Liver (tissue), 8 donors: ENCODE measurements at regions not wholly inside any gene's neighbourhood (a gene's known extent, or its start where the extent isn't known, plus 50 kb on each side); places are given as distances from the start of the nearest gene placed in this dataset.

ENCODE experiments used
- DNase-seq: peaks from one replicate; pipeline ENCODE4 v3.0.0-alpha.2; 2017; ENCODE audit warnings: low spot score
- H3K27ac ChIP-seq, 2 donors: one replicate each; pipeline ENCODE4 v1.7.0; 2013; ENCODE audit warnings: inconsistent platforms in 2 of 2, low read length in 2 of 2, control low read depth in 1 of 2, low read depth in 1 of 2, mild to moderate bottlenecking in 1 of 2
- H3K27me3 ChIP-seq, 4 donors: one replicate each; pipeline versions ENCODE4 v1.6.1 to v1.7.0; 2013; ENCODE audit warnings: low read length in 3 of 4, inconsistent platforms in 1 of 4, mild to moderate bottlenecking in 1 of 4, moderate library complexity in 1 of 4; ENCODE audit not compliant: control insufficient read depth in 4 of 4, insufficient read depth in 4 of 4
- H3K36me3 ChIP-seq, 4 donors: one replicate each; pipeline versions ENCODE4 v1.6.1 to v1.7.0; 2013; ENCODE audit warnings: low read length in 3 of 4, mild to moderate bottlenecking in 3 of 4, low read depth in 1 of 4, moderate library complexity in 1 of 4; ENCODE audit not compliant: control insufficient read depth in 4 of 4, insufficient read depth in 3 of 4
- H3K4me1 ChIP-seq, 4 donors: one replicate each; pipeline versions ENCODE4 v1.6.1 to v1.7.0; 2013; ENCODE audit warnings: low read length in 3 of 4, mild to moderate bottlenecking in 3 of 4, moderate library complexity in 1 of 4; ENCODE audit not compliant: control insufficient read depth in 4 of 4, insufficient read depth in 4 of 4
- H3K4me3 ChIP-seq, 3 donors: one replicate each; pipeline versions ENCODE4 v1.6.1 to v1.7.0; 2013; ENCODE audit warnings: low read length in 3 of 3, control low read depth in 1 of 3, low read depth in 1 of 3, mild to moderate bottlenecking in 1 of 3
- H3K9ac ChIP-seq, 2 donors: one replicate each; pipeline ENCODE4 v1.7.0; 2013; ENCODE audit warnings: low read length in 2 of 2, mild to moderate bottlenecking in 2 of 2, moderate library complexity in 2 of 2, control low read depth in 1 of 2, low read depth in 1 of 2
- H3K9me3 ChIP-seq, 4 donors: one replicate each; pipeline versions ENCODE4 v1.6.1 to v1.7.0; 2013; ENCODE audit warnings: low read length in 3 of 4; ENCODE audit not compliant: control insufficient read depth in 4 of 4
- FOXA1 ChIP-seq: IDR thresholded peaks from 2 replicates; pipeline ENCODE4 v1.6.1; 2016; ENCODE audit warnings: antibody characterized with exemption
- FOXA2 ChIP-seq: IDR thresholded peaks from 2 replicates; pipeline ENCODE4 v1.6.1; 2016; ENCODE audit warnings: antibody characterized with exemption
- GABPA ChIP-seq, 2 donors: IDR thresholded peaks in 1 of 2; conservative IDR thresholded peaks in 1 of 2; 2 replicates each; pipeline ENCODE4 v1.6.1; 2016; ENCODE audit warnings: antibody characterized with exemption in 2 of 2, mild to moderate bottlenecking in 1 of 2, moderate library complexity in 1 of 2
- HNF4A ChIP-seq, 2 donors: conservative IDR thresholded peaks; 2 replicates each; pipeline ENCODE4 v1.6.1; 2016; ENCODE audit warnings: antibody characterized with exemption in 2 of 2, mild to moderate bottlenecking in 2 of 2
- JUND ChIP-seq, 2 donors: IDR thresholded peaks; 2 replicates each; pipeline ENCODE4 v1.6.1; 2016; ENCODE audit warnings: antibody characterized with exemption in 2 of 2
- NR2F2 ChIP-seq: IDR thresholded peaks from 2 replicates; pipeline ENCODE4 v1.6.1; 2016; ENCODE audit warnings: antibody characterized with exemption
- RAD21 ChIP-seq, 2 donors: IDR thresholded peaks; 2 replicates each; pipeline ENCODE4 v1.6.1; 2016; ENCODE audit warnings: antibody characterized with exemption in 2 of 2, mild to moderate bottlenecking in 2 of 2
- RXRA ChIP-seq, 2 donors: IDR thresholded peaks; 2 replicates each; pipeline ENCODE4 v1.6.1; 2017 to 2018; ENCODE audit warnings: antibody characterized with exemption in 2 of 2, mild to moderate bottlenecking in 1 of 2
- SP1 ChIP-seq: IDR thresholded peaks from 2 replicates; pipeline ENCODE4 v1.6.1; 2018; ENCODE audit warnings: antibody characterized with exemption, mild to moderate bottlenecking
- TAF1 ChIP-seq: conservative IDR thresholded peaks from 2 replicates; pipeline ENCODE4 v1.6.1; 2016; ENCODE audit warnings: antibody characterized with exemption, mild to moderate bottlenecking
- YY1 ChIP-seq: IDR thresholded peaks from 2 replicates; pipeline ENCODE4 v1.6.1; 2016; ENCODE audit warnings: antibody characterized with exemption, mild to moderate bottlenecking
- WGBS: extraction: QIAGEN DNeasy Blood & Tissue Kit; methylation state at CpG from one replicate; pipeline ENCODE4 v1.1.7; 2013; 5-methylcytosine and 5-hydroxymethylcytosine counted together
- TF ChIP-seq, protein P1 (sequence below): IDR thresholded peaks from 2 replicates; pipeline ENCODE4 v1.6.1; 2016; ENCODE audit warnings: antibody characterized with exemption, mild to moderate bottlenecking
- TF ChIP-seq, protein P2 (sequence below): IDR thresholded peaks from 2 replicates; pipeline ENCODE4 v1.6.1; 2016; ENCODE audit warnings: antibody characterized with exemption
- TF ChIP-seq, protein P3 (sequence below): fragments of 150-350 bp; IDR thresholded peaks from 2 replicates; pipeline ENCODE4 v1.5.1; 2017; ENCODE audit warnings: improper control_type of control experiment, low read depth, low read length; ENCODE audit not compliant: missing input control
- TF ChIP-seq, protein P4 (sequence below): IDR thresholded peaks from 2 replicates; pipeline ENCODE4 v1.6.1; 2016; ENCODE audit warnings: antibody characterized with exemption
- TF ChIP-seq, protein P5 (sequence below): IDR thresholded peaks from 2 replicates; pipeline ENCODE4 v1.6.1; 2016; ENCODE audit warnings: antibody characterized with exemption
- donor health status: healthy.
- donor health status: healthy.
- donor health status: healthy.
- donor health status: healthy.
- donor health status: healthy.

DNA sequence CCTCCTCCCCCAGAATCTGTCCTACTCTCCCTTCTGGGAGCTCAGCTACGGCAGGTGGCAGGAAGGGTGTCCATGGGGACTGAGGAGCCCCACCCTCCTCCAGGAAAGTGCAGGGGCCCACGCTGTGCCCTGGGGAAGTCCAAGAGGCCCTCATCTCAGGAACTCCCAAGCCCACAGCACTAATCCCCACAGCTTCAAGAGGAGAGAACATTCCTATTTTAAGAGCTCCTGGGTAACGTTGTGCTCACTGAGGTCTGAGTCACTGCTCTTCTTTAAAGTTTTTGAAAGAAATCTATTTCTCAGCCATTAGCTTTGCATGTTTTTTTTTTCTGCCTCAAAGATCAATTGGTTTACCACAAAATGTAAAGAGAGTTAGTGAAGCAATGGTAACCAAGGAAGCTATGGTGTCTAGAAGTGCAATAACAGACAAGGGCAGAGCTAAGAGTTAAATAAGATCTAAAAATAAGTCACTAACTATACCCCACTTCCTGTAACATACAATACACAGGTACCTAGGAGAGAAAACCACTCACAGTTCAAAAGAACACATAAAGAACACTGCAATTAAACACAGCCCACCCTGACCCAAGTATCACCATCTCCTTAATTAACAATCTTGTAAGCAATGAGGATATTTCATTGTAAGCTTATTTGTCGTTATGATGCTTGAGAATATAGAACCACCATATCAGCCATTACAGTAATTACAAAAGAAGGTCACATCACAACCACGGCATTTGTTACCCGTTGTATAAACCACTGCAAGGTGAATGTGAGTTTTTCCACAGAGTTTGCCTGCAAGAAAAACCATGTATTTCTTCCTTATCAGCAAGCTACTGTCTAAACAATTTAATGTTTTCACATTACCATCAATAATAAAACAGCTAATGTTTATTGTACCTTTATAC is 382.3 kb upstream of the SLC30A5 start:
- Histone ChIP-seq H3K9ac (no peak overlapping the region), H3K4me3 (no peak overlapping the region), H3K4me1 (no peaks in the 10 kb centered on the region), H3K9me3 (no peaks in the 10 kb centered on the region), H3K36me3 (peaks cover 0 to 23% (median 12%) of the 10 kb centered on the region in 4 donors), H3K27me3 (no peaks in the 10 kb centered on the region), H3K27ac (no peak overlapping the region)
- WGBS, result 84% methylated on average over 6 of the region's 6 CpGs
- no peak for DNase-seq
- no peak for TF ChIP-seq YY1
- no peak for TF ChIP-seq JUND (IDR thresholded peaks at IDR 0.05)
- TF ChIP-seq, protein P1, sequence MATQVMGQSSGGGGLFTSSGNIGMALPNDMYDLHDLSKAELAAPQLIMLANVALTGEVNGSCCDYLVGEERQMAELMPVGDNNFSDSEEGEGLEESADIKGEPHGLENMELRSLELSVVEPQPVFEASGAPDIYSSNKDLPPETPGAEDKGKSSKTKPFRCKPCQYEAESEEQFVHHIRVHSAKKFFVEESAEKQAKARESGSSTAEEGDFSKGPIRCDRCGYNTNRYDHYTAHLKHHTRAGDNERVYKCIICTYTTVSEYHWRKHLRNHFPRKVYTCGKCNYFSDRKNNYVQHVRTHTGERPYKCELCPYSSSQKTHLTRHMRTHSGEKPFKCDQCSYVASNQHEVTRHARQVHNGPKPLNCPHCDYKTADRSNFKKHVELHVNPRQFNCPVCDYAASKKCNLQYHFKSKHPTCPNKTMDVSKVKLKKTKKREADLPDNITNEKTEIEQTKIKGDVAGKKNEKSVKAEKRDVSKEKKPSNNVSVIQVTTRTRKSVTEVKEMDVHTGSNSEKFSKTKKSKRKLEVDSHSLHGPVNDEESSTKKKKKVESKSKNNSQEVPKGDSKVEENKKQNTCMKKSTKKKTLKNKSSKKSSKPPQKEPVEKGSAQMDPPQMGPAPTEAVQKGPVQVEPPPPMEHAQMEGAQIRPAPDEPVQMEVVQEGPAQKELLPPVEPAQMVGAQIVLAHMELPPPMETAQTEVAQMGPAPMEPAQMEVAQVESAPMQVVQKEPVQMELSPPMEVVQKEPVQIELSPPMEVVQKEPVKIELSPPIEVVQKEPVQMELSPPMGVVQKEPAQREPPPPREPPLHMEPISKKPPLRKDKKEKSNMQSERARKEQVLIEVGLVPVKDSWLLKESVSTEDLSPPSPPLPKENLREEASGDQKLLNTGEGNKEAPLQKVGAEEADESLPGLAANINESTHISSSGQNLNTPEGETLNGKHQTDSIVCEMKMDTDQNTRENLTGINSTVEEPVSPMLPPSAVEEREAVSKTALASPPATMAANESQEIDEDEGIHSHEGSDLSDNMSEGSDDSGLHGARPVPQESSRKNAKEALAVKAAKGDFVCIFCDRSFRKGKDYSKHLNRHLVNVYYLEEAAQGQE, result no peak
- TF ChIP-seq SP1, result no peak
- no peak for TF ChIP-seq RAD21 (IDR thresholded peaks at IDR 0.05)

DNA sequence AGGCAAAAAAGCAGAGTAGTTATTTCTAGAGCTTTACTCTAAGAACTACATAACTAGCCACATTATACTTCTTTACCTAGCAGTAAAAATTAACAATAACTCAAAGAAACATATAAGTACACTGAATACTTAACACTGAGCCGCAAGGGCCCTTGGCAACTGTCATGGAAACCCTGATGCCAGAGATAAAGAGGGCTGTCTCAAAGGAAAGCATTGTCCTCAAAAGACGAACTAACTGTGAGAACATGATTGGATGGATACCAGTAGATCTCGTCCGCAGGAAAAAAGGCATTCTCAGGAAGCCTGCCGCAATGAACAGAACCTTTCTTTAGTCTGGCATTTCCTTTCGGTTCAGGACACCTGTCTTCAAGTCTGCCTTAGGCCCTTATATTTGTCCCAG is 379.0 kb upstream of the SLC30A5 start:
- Histone ChIP-seq H3K27me3 (no peaks in the 10 kb centered on the region), H3K36me3 (peaks cover 0 to 14% (median 5%) of the 10 kb centered on the region in 4 donors), H3K4me3 (no peak overlapping the region), H3K4me1 (no peaks in the 10 kb centered on the region), H3K9ac (no peak overlapping the region), H3K27ac (no peak overlapping the region), H3K9me3 (no peaks in the 10 kb centered on the region)
- no peak for TF ChIP-seq RAD21 (IDR thresholded peaks at IDR 0.05)
- TF ChIP-seq, protein P2, sequence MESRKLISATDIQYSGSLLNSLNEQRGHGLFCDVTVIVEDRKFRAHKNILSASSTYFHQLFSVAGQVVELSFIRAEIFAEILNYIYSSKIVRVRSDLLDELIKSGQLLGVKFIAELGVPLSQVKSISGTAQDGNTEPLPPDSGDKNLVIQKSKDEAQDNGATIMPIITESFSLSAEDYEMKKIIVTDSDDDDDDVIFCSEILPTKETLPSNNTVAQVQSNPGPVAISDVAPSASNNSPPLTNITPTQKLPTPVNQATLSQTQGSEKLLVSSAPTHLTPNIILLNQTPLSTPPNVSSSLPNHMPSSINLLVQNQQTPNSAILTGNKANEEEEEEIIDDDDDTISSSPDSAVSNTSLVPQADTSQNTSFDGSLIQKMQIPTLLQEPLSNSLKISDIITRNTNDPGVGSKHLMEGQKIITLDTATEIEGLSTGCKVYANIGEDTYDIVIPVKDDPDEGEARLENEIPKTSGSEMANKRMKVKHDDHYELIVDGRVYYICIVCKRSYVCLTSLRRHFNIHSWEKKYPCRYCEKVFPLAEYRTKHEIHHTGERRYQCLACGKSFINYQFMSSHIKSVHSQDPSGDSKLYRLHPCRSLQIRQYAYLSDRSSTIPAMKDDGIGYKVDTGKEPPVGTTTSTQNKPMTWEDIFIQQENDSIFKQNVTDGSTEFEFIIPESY, result no peak
- TF ChIP-seq YY1, result no peak
- no peak for TF ChIP-seq SP1
- TF ChIP-seq HNF4A (conservative IDR thresholded peaks at IDR 0.05), result no peak
- no peak for TF ChIP-seq RXRA (IDR thresholded peaks at IDR 0.05)
- TF ChIP-seq JUND (IDR thresholded peaks at IDR 0.05), result no peak
- TF ChIP-seq, protein P3, sequence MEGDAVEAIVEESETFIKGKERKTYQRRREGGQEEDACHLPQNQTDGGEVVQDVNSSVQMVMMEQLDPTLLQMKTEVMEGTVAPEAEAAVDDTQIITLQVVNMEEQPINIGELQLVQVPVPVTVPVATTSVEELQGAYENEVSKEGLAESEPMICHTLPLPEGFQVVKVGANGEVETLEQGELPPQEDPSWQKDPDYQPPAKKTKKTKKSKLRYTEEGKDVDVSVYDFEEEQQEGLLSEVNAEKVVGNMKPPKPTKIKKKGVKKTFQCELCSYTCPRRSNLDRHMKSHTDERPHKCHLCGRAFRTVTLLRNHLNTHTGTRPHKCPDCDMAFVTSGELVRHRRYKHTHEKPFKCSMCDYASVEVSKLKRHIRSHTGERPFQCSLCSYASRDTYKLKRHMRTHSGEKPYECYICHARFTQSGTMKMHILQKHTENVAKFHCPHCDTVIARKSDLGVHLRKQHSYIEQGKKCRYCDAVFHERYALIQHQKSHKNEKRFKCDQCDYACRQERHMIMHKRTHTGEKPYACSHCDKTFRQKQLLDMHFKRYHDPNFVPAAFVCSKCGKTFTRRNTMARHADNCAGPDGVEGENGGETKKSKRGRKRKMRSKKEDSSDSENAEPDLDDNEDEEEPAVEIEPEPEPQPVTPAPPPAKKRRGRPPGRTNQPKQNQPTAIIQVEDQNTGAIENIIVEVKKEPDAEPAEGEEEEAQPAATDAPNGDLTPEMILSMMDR, result no peak
- TF ChIP-seq, protein P1, result no peak
- TF ChIP-seq NR2F2, result no peak
- TF ChIP-seq FOXA2, result no peak
- no peak for TF ChIP-seq GABPA (IDR thresholded peaks at IDR 0.05 in 1 of 2, conservative IDR thresholded peaks at IDR 0.05 in 1 of 2)
- TF ChIP-seq, protein P4, sequence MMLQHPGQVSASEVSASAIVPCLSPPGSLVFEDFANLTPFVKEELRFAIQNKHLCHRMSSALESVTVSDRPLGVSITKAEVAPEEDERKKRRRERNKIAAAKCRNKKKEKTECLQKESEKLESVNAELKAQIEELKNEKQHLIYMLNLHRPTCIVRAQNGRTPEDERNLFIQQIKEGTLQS, result no peak
- no peak for TF ChIP-seq TAF1
- TF ChIP-seq, protein P5, sequence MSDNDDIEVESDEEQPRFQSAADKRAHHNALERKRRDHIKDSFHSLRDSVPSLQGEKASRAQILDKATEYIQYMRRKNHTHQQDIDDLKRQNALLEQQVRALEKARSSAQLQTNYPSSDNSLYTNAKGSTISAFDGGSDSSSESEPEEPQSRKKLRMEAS, result no peak
- TF ChIP-seq FOXA1, result no peak
- no peak for DNase-seq
- WGBS, result 95% methylated on average over 6 of the region's 6 CpGs
